Endothelial cell of umbilical vein (primary cell): ENCODE measurements at regions not wholly inside any gene's neighbourhood (a gene's known extent, or its start where the extent isn't known, plus 50 kb on each side); places are given as distances from the start of the nearest gene placed in this dataset.

Experiments used
- CTCF ChIP-seq, 2 donors: IDR thresholded peaks; 1 replicate in 1 of 2; 2 replicates in 1 of 2; pipeline ENCODE4 v1.5.1; 2011; ENCODE audit warnings: low read length in 2 of 2, mild to moderate bottlenecking in 2 of 2, moderate library complexity in 2 of 2, control low read depth in 1 of 2, inconsistent platforms in 1 of 2, low read depth in 1 of 2; ENCODE audit not compliant: insufficient read depth in 1 of 2; ENCODE audit errors: extremely low read depth in 1 of 2
- POLR2A ChIP-seq: IDR thresholded peaks from 2 replicates; pipeline ENCODE4 v1.6.1; 2012; ENCODE audit warnings: low read depth, mild to moderate bottlenecking, control low read depth, low read length

DNA sequence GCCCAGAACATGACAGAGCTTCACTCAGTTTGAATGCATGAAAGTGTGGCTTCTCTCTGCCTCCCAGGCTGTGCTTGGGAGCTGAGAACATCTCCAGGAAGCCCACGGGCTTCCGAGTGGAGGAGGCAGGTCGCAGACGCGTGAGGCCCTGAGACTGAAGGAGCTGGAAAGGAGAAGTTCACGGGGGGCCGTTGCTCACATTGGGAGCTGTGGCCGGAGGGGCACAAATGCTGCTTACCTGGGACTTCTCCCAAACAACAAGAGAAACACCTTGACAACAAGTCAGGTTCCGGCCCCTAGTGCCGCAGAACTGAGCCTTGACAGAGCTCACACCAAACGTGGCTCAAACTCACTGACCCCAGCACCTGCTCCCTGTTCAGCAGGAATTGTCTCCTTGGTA, 207.0 kb downstream of the BRD1 start:
- TF ChIP-seq CTCF (IDR thresholded peaks at IDR 0.05; ENCODE audit: extremely low read depth in 1 of 2, insufficient read depth in 1 of 2, low read depth in 1 of 2, low read length in 2 of 2) (no peak), POLR2A (no peak)
